GM12875 (cell line): ENCODE measurements at regions not wholly inside any gene's neighbourhood (a gene's known extent, or its start where the extent isn't known, plus 50 kb on each side); places are given as distances from the start of the nearest gene placed in this dataset.

Experiments
- H3K4me3 ChIP-seq: one replicate; pipeline ENCODE4 v1.5.1; 2011; ENCODE audit warnings: low read depth, low read length, control low read depth
- TF ChIP-seq, protein P1 (sequence below): IDR thresholded peaks from 2 replicates; pipeline ENCODE4 v1.5.1; 2011; ENCODE audit warnings: low read depth, mild to moderate bottlenecking, control low read depth, inconsistent platforms, low read length, moderate library complexity, borderline replicate concordance; ENCODE audit not compliant: insufficient read depth

DNA sequence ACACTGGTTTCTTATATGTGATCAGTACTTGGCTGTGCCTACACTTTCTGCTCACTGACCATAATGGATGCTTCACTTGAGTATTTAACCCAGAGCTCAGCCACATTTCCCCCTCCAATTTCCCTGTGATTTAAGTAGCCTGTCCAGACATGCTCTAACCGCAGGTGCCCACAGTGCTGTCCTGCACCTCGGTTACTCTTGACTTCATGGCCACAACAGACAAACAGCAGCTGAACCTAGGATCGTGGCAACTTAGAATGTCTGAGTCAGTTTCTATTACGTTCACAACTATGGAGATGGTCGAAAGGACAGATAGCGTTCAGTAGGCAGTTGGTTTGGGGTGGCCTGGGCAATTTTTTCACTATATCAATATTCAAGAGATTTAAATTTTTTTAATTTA lies 306.9 kb upstream of the SGK1 start:
- H3K4me3 ChIP-seq, result no peak overlapping the region
- TF ChIP-seq, protein P1, sequence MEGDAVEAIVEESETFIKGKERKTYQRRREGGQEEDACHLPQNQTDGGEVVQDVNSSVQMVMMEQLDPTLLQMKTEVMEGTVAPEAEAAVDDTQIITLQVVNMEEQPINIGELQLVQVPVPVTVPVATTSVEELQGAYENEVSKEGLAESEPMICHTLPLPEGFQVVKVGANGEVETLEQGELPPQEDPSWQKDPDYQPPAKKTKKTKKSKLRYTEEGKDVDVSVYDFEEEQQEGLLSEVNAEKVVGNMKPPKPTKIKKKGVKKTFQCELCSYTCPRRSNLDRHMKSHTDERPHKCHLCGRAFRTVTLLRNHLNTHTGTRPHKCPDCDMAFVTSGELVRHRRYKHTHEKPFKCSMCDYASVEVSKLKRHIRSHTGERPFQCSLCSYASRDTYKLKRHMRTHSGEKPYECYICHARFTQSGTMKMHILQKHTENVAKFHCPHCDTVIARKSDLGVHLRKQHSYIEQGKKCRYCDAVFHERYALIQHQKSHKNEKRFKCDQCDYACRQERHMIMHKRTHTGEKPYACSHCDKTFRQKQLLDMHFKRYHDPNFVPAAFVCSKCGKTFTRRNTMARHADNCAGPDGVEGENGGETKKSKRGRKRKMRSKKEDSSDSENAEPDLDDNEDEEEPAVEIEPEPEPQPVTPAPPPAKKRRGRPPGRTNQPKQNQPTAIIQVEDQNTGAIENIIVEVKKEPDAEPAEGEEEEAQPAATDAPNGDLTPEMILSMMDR, result no peak

DNA sequence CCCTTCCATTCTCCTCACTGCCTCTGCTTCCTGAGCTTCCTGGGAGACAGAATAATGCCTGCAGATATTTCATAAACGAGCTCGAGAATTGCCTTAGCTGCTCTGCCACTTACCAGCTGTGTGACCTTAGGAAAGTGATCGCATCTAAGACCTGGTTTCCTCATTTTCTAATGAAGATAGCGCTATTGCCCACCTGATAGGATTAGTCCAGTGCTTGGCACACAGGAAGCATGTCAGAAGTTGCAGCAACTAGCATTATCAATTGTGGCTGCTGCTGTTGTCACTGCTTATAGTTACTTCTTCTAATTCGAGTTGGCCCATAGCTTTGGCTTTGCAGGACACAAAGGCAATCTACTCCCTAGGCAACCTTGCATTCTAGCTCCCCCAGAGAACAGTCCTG lies 305.5 kb upstream of the SGK1 start:
- no peak overlapping the region for H3K4me3 ChIP-seq
- TF ChIP-seq, protein P1, result no peak

DNA sequence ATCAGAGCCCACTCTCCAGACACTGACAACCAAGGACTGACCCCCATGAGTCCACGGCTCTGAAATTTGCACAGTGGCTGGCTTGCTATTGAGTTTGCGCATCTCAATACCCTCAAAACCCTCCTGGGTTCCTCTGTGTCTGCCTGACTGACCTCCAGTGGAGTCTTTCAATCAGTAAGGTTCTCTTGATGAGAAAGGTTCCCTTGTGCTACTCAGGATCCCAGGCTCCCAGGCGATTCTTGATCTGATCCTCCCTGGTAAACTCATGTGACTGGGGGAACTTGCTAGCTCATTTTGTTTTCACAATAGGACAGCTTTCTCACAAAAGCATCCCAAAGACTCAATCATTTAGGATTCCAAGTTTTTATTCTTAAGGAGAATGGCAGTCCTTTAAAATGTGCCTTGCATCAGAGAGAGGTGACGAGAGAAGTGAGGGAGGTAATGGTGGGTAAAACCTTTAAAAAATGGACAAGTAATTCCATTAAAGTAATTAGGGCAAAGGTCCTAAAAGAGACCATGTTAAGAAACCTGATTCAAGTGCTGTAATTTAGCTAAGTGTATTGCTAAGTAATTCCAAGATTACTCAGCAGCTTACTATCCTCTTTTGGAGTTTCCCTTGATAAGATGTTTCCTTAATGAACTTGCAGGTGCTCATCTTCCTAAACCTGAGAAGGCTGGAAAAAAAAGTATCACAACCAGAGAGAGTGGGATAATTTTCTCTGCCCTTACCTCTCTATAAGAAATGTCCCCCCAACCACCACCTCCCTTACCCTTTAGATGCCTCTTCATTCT lies 304.7 kb upstream of the SGK1 start:
- TF ChIP-seq, protein P1, result no peak
- H3K4me3 ChIP-seq, result no peak overlapping the region

DNA sequence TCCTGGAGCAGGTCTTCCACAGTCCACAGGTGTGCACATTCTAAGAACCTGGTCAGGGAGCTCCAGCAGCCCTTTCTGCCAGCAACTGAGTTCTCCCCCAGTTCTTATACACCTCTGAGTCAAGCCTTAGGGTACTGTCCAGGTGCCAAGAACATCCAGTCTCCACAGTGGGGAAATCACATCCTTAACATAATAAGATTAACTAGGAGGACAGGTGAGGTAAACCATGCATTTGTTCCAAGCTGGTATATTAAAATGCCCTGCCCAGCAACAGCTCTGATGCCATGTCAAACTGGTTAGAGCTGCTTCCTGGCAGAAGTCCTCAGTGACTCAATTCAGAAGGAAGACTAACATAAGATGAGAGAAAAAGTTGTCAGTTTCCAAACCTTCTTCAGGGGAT lies 303.9 kb upstream of the SGK1 start:
- H3K4me3 ChIP-seq, result no peak overlapping the region
- TF ChIP-seq, protein P1, result no peak

DNA sequence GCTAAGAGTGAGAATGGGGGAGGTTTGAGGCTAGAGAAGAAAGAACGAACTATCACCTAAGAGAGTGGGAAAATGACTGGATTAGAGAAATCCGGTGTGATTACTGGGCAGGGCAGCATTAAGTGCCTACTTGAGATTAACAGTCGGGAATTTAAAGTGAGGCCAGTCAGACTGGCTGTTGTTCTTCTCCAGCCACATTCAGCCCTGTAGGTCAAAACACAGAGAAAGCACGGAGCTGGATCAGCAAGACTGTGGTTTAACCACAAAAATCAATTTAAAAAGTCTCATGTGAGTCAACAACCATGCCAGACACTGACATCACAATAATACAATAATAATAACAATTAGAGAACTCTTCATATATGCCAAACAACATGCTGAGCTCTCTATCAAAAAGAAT lies 301.9 kb upstream of the SGK1 start:
- TF ChIP-seq, protein P1, result no peak
- H3K4me3 ChIP-seq, result no peak overlapping the region

DNA sequence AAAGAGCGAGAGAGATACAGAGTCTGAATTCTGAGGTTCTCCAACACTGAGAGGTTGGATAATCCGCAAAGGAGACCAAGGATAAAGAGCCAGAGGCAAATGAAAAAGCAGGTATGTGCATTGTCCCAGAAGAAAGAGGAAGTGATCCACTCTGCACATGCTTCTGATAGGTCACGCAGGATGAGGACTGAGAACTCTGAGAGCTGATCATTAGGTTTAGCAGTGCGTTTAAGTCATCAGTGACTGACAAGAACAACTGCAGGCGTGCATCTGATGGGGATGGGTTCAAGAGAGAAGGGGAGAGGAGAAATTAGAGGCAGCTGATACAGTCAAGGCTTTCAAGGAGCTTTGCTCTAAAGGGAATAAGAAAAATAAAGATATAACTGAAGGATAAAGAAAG lies 301.2 kb upstream of the SGK1 start:
- TF ChIP-seq, protein P1, result no peak

More for the DNA sequence above, 301.2 kb upstream of the SGK1 start:
- H3K4me3 ChIP-seq, result no peak overlapping the region
